ENCODE measurements at regions not wholly inside any gene's neighbourhood (a gene's known extent, or its start where the extent isn't known, plus 50 kb on each side); places are given as distances from the start of the nearest gene placed in this dataset.

DNA sequence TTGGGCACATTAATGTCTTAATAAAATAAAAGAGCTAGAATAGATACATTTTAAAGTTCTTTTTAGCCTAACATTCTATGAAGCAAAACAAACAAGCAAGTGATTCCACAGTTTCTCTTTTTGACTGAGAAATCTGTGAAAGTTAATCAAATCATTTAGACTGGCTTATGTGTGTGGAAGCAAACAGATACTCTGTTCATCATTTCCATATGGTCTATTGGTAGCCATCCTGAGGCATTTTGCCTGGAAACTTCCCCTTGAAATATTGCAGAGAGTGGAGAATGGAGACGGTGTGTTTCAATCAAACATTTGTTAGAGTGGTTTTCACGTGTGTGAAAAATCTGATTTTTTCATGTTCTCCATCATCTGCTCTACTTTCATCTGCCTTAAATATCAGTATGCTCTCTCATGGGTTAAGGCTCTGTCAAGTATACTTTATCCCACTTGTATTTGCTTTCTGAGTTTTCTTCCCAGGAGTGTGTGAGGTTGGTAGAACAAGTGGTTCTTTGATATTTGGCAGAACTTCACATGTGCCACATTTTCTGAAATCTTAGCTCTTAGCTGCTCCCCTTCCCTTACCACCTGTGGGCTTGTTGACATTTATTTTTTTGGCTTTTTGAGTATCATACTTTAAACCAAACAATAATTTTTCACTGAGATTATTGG is 139.1 kb upstream of the PTGFR start:
- BruUV-seq (replicated peaks), result no TSS peak
- 0% methylated on average over 2 of the region's 2 CpGs for WGBS (ENCODE audit: insufficient coverage, low coverage, missing lambda C conversion rate)
- TF ChIP-seq CHCHD3 (CRISPR knock-in tag; IDR thresholded peaks at IDR 0.05) (no peak), PYGO2 (tag; IDR thresholded peaks at IDR 0.05) (no peak), EGR1 (conservative IDR thresholded peaks at IDR 0.05) (no peak), ZBTB5 (IDR thresholded peaks at IDR 0.05) (no peak), PTBP1 (IDR thresholded peaks at IDR 0.05; ENCODE audit: low read depth, low read length) (no peak), SMARCA5 (IDR thresholded peaks at IDR 0.05) (no peak), ZNF253 (CRISPR knock-in tag; conservative IDR thresholded peaks at IDR 0.05) (no peak), GTF3C2 (IDR thresholded peaks at IDR 0.05; ENCODE audit: borderline replicate concordance, extremely low read depth, insufficient read length) (no peak)
- TF ChIP-seq, protein P1, sequence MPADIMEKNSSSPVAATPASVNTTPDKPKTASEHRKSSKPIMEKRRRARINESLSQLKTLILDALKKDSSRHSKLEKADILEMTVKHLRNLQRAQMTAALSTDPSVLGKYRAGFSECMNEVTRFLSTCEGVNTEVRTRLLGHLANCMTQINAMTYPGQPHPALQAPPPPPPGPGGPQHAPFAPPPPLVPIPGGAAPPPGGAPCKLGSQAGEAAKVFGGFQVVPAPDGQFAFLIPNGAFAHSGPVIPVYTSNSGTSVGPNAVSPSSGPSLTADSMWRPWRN (IDR thresholded peaks at IDR 0.05; ENCODE audit: low read depth), result no peak
- no peaks in the 10 kb centered on the region for H3K79me2 ChIP-seq (ENCODE audit: control insufficient read depth, insufficient read depth, low read length)
- no peak for FAIRE-seq
- no peak overlapping the region for H3K27ac ChIP-seq (ENCODE audit: extremely low read depth, low read depth, low read length)
- ChIA-PET CTCF (ENCODE audit: low intra/inter-chr PET ratio) (no interaction called here), POLR2A (interaction anchor here (0.9 kb wide), 1 partner anchor 18 kb away, joined by 3 read pairs; no protein-coding TSS in a partner anchor)
- no peaks in the 10 kb centered on the region for H3K27me3 ChIP-seq (ENCODE audit: control insufficient read depth in 2 of 2, insufficient read depth in 2 of 2, low read length in 2 of 2)
- H3K4me2 ChIP-seq (ENCODE audit: insufficient read depth, low read length), result no peak overlapping the region
- in situ Hi-C loops (cut with MboI) (no loop called here), intact Hi-C loops (cut with micrococcal nuclease) (no loop called here)
- H3K9me3 ChIP-seq (replicated peaks; ENCODE audit: control insufficient read depth, insufficient read depth, low read depth, low read length), result no peaks in the 10 kb centered on the region
- no peak overlapping the region for H2AFZ ChIP-seq (ENCODE audit: low read depth, low read length)
- no peaks in the 10 kb centered on the region for H3K36me3 ChIP-seq (ENCODE audit: control insufficient read depth, insufficient read depth, low read length)
- H3K4me3 ChIP-seq, result no peak overlapping the region
- no peak for DNase-seq (ENCODE audit: extremely low read depth in 1 of 4, low spot score in 3 of 4)
- H3K4me1 ChIP-seq (replicated peaks in 1 of 2; ENCODE audit: control insufficient read depth in 2 of 2, insufficient read depth in 2 of 2, low read length in 2 of 2), result no peaks in the 10 kb centered on the region
- ATAC-seq, result no peak
- no peak overlapping the region for H3K9ac ChIP-seq (ENCODE audit: insufficient read depth in 1 of 2, low read depth in 2 of 2, low read length in 2 of 2)
- no peaks in the 10 kb centered on the region for H3K9me1 ChIP-seq (ENCODE audit: control insufficient read depth, insufficient read depth, low read length)
- no peaks in the 10 kb centered on the region for H4K20me1 ChIP-seq (replicated peaks; ENCODE audit: control insufficient read depth, insufficient read depth, low read length)

All from K562 (cell line).